ENCODE measurements at regions not wholly inside any gene's neighbourhood (a gene's known extent, or its start where the extent isn't known, plus 50 kb on each side); places are given as distances from the start of the nearest gene placed in this dataset.

- H3K9me2 ChIP-seq: no peaks in the 10 kb centered on the region
- ChIA-PET CTCF (interaction anchor here (0.9 to 2.6 kb wide), 3 partner anchors 8 to 28 kb away, joined by 3 to 9 read pairs (median 3); no protein-coding TSS in a partner anchor), POLR2A (interaction anchor here (0.6 kb wide), 1 partner anchor 13 kb away, joined by 3 read pairs; no protein-coding TSS in a partner anchor)
- H3K27me3 ChIP-seq (ENCODE audit: insufficient read depth): no peaks in the 10 kb centered on the region
- no peak overlapping the region for H3K4me3 ChIP-seq (ENCODE audit: low read depth in 2 of 2, low read length in 1 of 2)
- H3K4me2 ChIP-seq: no peak overlapping the region
- H3K4me1 ChIP-seq (ENCODE audit: control insufficient read depth in 1 of 2, insufficient read depth in 2 of 2, low read depth in 1 of 2, low read length in 1 of 2): no peaks in the 10 kb centered on the region; a peak in 1 of 4 replicates
- H3K27ac ChIP-seq (ENCODE audit: low read depth in 2 of 2, low read length in 1 of 2): no peak overlapping the region
- H3K9me3 ChIP-seq: no peaks in the 10 kb centered on the region
- no peak overlapping the region for H3K9ac ChIP-seq
- 15% methylated on average over 9 of the region's 9 CpGs for WGBS (ENCODE audit: low lambda C conversion rate)
- H3K79me2 ChIP-seq (ENCODE audit: insufficient read depth): no peaks in the 10 kb centered on the region
- H4K20me1 ChIP-seq (ENCODE audit: insufficient read depth): no peaks in the 10 kb centered on the region
- TF ChIP-seq JUND (IDR thresholded peaks at IDR 0.05) (no peak), SMC3 (IDR thresholded peaks at IDR 0.05; ENCODE audit: low read depth, low read length) (no peak), CHD2 (IDR thresholded peaks at IDR 0.05; ENCODE audit: low read length, partially characterized antibody) (no peak), POLR2AphosphoS5 (IDR thresholded peaks at IDR 0.05; ENCODE audit: low read depth, low read length) (no peak), GABPA (IDR thresholded peaks at IDR 0.05; ENCODE audit: low read depth) (no peak), ELF1 (IDR thresholded peaks at IDR 0.05) (no peak), TCF12 (IDR thresholded peaks at IDR 0.05) (no peak), FOXJ3 (CRISPR knock-in tag; IDR thresholded peaks at IDR 0.05) (no peak), SIN3A (IDR thresholded peaks at IDR 0.05; ENCODE audit: borderline replicate concordance, low read depth, low read length) (no peak), REST (IDR thresholded peaks at IDR 0.05; ENCODE audit: low read depth, low read length) (no peak), RFX5 (IDR thresholded peaks at IDR 0.05; ENCODE audit: low read length) (no peak), NRF1 (IDR thresholded peaks at IDR 0.05; ENCODE audit: low read depth, low read length) (no peak), RAD21 (IDR thresholded peaks at IDR 0.05; ENCODE audit: low read length) (no peak), TEAD4 (IDR thresholded peaks at IDR 0.05; ENCODE audit: borderline replicate concordance, insufficient read depth) (no peak), RCOR1 (IDR thresholded peaks at IDR 0.05; ENCODE audit: low read length) (no peak), CTCF (IDR thresholded peaks at IDR 0.05) (no peak), MEF2A (IDR thresholded peaks at IDR 0.05; ENCODE audit: borderline replicate concordance, low read depth) (no peak)
- TF ChIP-seq, protein P1, sequence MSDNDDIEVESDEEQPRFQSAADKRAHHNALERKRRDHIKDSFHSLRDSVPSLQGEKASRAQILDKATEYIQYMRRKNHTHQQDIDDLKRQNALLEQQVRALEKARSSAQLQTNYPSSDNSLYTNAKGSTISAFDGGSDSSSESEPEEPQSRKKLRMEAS (IDR thresholded peaks at IDR 0.05; ENCODE audit: low read depth): no peak
- TF ChIP-seq, protein P2, sequence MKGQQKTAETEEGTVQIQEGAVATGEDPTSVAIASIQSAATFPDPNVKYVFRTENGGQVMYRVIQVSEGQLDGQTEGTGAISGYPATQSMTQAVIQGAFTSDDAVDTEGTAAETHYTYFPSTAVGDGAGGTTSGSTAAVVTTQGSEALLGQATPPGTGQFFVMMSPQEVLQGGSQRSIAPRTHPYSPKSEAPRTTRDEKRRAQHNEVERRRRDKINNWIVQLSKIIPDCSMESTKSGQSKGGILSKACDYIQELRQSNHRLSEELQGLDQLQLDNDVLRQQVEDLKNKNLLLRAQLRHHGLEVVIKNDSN (IDR thresholded peaks at IDR 0.05; ENCODE audit: borderline replicate concordance, low read depth): no peak
- no peak overlapping the region for H2AFZ ChIP-seq (ENCODE audit: low read depth)
- DNase-seq: no peak
- H3K36me3 ChIP-seq (replicated peaks in 1 of 2; ENCODE audit: control insufficient read depth in 1 of 2, insufficient read depth in 2 of 2, low read length in 1 of 2): no peaks in the 10 kb centered on the region
- H3F3A ChIP-seq (replicated peaks; ENCODE audit: insufficient read depth): no peaks in the 10 kb centered on the region
Observed at GRCh38 chr2:129896226-129897100, 83.0 kb upstream of the RAB6C start.

Measured in SK-N-SH (cell line).